GM18519 (cell line): ENCODE measurements at regions not wholly inside any gene's neighbourhood (a gene's known extent, or its start where the extent isn't known, plus 50 kb on each side); places are given as distances from the start of the nearest gene placed in this dataset.

Experiments used
- ATAC-seq: cut with Tn5 transposase; IDR thresholded peaks from one replicate; pipeline ENCODE4 v1.9.1; 2021; ENCODE audit warnings: mild to moderate bottlenecking, moderate library complexity; ENCODE audit not compliant: unreplicated experiment, low FRiP score

DNA sequence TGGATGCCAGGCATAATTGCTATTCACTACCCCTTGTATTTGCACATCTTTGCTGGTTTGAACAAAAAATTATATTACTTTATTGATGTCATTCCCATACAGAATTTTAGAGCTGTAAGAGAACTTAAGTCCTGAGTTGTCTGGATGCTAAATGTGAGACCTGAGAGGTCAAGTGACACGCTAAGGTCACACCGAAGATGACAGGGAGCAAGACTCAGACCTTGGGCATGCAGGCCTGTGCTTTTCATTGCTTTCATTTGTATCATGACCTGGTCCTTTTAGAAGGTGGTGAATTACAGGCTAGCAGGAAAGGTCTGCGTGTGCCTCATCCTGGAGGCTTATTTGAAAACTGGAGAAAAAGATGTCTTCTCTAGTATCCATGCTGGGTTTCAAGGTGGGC, 312.0 kb upstream of the RASGRP1 start:
- no peak for ATAC-seq

DNA sequence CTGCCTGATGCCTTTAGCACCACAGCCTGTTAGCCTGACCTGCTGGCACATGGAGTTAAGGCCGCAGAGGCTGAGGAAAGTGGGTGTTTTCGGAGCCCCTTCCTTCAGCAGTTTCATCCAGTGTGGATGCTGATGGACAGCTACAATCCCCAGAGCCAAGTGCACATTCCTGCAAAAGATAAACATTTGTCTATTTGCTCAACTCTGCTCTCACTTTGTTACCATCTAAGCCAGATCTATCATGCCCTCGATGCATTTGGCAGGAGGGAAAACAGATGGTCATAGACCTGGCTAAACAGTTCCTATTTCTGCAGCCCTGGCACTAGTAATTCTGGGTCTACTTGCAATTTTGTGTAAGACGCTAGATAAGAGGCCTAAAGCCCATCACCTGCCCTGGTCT, 312.9 kb upstream of the RASGRP1 start:
- ATAC-seq: no peak

DNA sequence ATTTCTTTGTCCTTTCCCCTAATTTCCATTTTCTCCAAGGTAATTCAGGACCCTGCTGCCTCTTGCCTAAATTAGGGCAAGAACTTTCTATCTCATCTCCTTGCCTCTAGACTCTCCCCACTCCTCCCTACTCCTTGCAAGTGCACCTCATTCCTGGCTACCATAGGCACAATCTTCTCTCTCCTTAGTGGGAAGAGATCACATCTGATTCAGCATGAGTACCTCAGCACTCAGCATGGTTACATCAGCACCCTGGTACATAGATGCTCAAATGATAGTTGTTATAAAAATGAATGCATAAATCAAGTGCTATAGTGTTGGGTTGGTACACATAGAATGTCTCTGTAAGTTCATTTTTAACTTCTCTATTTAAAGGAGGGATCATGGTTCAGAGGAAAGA, 313.4 kb upstream of the RASGRP1 start:
- no peak for ATAC-seq

DNA sequence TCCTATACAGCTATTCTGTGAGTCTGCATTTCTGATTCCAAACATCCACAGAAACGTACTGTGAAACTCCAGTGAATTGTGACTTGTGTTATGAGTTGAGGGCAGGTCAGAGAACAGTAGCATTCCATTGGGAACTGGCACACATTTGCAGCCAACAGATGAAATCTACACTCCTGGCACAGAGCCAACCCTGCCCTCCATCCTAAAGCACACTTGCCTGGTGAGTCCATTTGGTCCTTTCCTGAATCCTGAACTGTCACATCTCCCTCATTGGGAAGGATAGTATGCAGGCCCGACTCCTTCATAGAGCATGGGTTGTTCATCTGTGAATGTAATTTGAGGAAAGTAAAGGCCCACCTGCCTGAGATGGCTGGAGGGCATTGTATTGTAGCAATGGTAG, 314.3 kb upstream of the RASGRP1 start:
- ATAC-seq: no peak

DNA sequence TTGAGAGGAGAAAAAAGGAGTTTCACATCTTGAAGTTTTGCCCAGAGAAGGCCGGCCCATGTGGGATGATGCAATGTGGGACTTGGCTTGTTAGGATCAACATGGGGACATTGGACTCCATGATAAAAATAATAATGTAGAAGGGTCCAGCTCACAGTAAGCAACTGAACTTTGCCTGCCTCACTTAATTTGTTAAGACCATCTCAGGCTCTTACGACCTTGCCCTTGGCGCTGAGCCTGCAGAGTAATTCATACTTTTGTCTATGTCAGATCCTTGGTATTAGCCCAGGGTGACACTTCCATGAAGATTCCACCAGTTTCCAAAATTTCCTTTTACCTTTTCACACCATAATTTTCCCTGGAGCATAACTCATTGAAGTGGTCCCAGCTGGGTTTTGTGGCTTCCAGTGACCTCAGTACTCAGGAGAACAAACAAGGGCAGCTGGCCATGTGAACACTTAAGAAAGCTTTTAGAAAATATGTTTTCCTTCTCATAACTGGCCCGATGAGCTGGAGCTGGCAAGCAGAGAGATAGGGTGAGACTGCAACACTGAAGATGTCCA, 315.4 kb upstream of the RASGRP1 start:
- ATAC-seq: no peak

DNA sequence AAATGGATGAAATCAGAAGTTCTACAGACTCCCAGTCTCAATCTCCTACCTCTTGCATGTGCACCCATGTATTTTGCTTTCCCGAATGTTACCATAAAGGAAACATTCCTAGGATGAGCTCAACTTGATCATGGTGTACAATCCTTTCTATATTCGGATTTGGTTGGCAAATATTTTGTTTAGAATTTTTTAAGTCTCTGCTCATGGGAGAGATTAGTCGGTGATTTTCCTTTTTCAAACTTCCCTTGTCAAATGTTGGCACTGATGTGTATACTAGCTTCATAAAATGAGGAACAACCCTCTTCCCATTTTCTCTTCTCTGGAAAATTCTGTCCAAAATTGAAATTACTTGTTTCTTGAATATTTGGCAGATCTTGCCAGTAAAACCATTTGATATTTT, 317.6 kb upstream of the RASGRP1 start:
- no peak for ATAC-seq

DNA sequence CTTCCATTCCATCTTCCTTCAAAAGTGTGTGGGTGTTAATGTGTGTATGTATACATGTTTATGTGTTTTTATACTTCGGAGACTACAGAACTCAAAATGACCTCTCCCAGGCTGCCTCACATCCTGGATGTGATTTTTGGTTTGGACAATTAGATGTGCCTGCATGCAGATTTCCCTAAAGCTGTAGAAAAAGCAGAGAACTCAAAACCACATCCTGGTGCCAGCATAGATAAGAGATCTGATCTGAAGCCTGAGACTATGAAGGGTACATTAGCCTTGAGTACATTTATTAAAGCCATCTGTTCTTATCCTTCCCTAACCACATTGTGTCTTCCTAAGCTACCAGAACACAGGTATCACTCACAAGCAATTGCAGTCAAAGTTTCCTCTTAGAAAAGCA, 319.4 kb upstream of the RASGRP1 start:
- ATAC-seq: no peak

DNA sequence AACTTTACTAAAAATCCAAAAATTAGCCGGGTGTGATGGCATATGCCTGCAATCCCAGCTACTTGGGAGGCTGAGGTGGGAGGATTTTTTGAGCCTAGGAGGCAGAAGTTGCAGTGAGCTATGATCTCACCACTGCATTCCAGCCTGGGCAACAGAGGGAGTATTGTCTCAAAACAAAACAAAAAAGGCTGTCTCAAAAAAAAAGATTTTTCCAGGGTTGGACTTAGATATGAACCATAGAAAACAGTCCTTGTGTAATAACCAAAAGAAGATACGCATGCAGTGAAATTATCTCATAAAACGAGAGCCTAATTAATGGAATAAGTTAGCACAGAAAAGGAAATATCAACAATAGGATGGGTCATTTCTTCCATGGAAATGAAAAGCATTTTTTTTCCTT, 320.4 kb upstream of the RASGRP1 start:
- ATAC-seq: no peak

DNA sequence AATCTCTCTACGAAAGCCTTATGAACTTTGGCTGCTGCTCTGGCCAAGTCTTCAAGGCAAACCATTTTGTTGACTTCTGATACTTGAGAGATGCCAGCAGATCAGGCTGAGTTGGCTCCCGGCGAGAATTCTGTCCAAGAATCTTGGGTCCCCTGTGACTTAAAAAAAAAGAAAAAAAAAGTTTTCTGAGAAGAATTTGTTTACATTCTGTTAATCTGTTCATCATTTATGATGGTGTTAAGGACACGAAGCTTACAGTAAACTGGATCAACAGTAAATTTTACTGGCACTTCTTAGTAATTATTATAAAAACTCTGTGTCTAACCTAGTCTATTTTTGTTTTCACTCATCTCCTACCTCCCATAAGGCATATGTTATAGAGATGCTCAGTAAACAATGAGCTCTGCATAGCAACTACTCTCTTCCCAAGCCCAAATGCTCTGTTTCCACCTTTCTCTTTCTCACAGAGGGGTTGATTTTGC, 320.9 kb upstream of the RASGRP1 start:
- ATAC-seq: no peak

DNA sequence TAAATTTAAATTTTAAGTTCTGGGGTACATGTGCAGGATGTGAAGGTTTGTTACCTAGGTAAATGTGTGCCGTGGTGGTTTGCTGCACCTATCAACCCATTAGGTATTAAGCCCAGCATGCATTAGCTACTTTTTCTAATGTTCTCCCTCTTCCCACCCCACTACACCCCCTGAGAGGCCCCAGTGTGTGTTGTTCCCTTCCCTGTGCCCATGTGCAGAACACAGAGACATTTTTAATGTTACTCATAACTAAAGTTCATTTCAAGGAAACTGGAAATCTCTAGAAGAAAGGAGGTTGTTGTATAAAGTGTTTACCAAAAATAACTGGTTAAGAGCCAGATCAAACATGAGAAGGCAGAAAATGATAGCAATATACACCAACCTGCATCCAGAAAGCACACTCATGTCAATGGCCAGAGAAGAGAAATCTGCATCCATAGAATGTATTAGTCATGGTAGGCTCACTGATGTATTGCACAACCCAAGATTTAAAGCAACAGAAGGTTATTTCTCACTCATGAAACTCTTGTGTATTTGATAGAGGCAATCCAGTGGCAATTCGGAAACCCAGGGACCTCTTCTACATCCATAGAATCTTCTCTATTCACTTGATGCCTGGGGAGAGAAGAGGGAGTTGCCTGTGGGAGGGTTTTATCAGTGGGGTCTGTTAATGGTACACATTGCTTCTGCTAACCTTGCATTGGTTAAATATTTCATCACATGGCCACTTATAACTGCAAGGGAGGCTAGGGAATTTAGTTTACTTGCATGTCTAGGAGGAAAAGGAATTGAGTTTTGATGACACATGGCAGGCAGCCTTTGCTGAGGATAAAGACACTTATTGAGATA, 321.9 kb upstream of the RASGRP1 start:
- no peak for ATAC-seq

DNA sequence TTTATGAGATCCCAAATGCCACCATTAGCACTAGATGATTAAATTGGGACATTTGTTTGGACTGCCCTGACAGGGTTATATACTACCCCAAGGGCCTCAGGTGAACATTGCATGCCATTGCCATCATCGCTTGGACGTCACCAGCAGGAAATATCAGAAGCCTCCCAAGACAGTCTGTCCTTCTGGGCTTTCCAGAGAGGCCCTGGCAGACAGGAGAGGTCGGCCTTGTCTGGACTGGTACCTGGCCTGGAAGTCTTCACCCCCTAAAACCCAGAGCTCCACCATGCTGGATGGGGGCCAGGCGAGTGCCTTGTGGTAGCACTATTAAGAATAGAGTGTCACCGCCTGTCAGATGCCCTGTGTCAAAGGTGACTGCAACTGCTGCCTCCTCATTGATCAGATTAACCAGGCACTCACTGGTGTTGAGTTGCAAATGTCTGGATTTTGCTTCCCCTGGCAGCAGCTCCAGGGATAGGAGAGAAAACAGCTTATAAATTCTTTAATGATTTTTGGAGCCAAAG, 324.1 kb upstream of the RASGRP1 start:
- no peak for ATAC-seq

DNA sequence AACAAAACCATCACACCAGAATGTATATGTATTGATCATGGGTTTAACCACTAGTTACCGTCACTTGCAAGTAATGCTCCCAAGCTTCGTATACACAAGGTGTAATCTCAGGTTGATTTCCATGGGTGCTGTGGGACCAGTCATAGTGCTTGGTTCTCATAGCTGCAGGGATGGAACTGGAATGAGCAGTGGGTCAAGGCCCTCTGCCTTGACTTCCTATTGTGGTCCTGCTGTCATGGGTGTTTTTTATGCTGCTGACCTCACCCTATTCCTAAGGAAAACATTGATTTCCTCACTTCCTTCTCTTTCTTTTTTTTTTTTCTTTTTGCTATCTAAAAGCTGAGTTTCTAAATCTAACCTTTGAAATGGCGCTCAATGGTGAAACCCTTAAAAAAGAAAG, 325.6 kb upstream of the RASGRP1 start:
- no peak for ATAC-seq

DNA sequence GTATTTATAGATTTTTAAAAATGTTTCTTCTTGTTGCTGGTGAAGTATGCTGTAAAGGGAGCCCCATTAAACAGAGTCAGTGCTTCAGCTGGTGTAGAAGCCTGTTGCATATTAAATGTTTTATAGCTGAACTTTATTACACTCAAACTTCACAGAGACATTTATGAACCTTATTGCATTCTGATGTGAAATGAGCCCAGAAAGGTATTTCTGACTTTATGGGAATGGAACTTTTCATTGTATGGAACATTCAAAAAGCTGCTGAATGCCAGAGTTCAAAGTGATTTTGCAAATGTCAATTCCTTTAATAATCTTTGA, 329.3 kb upstream of the RASGRP1 start:
- no peak for ATAC-seq

DNA sequence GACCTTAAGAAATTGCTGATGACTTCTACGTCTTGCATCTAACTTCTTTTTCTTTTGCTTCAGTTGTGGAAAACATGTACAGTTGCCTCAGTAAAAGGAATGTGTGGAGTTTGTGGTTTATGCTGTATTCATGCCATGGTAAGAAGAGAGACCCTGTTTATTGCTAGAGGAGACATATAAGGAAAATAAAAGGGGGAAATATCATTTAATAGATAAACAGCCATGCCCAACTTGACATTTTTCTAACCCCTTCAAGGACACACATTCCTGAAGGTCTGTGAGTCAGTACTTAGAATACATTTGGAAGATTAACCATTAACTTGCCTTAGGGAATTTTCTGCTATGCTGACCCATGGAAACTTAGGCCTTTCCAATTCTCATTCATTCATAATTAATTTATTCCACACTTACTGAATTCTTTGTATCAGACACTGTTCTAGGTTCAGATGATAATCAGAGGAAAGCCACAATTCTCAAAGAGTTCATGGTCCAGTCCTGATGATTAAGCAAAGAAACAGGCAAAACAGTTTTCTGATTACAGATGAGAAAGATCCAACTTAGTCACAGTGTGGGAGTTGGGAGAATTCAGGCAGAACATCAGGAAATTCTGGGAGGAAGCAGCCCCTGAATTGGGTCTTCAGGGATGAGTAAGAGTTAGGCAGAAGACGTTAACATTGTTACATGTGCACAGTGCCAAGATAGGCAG, 329.8 kb upstream of the RASGRP1 start:
- no peak for ATAC-seq

DNA sequence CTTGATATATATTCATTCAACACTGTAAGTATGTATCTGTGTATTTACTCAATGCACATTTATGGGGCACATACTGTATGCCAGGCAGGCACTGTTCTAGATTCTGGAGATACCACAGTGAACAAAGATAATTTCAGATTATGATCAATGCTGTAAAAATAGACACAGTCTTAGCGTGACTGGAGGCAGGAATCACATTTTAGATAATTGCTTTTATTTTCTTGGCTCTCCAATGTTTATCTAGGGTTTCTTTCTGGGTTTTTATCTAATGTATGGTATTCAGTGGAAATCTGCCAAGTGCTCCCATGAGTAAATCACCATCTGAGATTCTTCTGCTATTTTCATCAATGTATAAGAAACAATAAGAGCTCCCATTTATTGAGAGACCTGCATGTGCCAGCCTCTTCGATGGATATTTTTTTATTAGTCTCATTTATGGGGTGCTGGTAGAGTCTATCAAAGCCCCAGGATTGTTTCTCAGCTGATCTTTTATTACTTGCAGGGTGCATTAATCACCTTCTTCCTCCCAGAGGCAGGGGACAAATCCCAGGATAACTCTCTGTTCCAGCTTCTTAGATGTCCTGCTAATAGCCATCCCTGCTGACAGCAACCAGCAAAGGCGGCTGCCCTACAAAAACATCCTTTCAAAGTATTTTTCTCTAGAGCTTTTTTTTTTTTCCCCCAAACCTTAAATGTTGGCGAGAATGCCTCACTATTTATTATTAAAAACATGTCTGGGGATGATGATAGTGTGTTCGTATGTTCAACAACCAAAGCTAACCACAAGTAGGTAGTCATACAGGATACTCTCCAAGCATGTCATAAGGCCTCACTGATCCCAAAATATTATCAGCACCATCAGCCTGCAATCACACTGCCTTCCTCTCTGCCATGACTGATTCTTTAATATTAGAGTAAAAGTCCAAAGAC, 331.0 kb upstream of the RASGRP1 start:
- no peak for ATAC-seq

DNA sequence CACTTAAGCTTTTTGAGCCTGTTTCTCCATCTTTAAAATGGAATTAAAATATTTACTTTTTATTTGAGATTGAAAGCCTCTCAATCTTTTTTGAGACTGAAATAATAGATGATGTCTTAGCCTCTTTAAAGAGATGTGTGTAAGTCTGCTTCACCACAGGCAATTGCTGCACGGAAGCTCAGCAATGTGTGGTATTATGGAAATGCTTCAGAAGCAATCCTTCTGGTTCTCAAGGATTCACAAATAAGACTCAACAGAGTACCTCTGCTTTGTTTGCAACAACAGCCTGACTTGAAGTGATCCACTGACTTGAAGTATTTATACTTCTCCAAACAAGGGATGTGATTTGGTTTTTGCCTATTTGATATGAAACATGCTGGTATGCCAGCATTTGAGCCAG, 332.0 kb upstream of the RASGRP1 start:
- no peak for ATAC-seq

DNA sequence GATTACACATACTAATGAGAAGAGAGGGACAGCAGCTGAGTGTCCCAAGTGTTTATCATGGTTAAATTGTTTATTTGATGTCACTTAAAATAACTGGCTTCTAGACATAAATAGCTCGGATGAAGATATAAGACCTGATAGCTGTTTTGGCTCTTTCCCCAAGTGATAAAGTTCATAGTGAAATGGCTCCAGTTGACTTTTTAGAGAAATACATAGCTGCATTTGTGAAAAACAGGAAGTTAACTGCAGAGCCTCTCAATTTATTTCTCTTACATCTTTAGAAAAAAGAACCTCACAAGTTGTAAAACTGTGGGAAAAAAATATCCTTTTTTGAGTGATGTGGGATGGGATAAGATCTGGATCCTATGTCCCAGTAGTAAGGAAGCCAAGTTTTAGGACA, 332.9 kb upstream of the RASGRP1 start:
- no peak for ATAC-seq

DNA sequence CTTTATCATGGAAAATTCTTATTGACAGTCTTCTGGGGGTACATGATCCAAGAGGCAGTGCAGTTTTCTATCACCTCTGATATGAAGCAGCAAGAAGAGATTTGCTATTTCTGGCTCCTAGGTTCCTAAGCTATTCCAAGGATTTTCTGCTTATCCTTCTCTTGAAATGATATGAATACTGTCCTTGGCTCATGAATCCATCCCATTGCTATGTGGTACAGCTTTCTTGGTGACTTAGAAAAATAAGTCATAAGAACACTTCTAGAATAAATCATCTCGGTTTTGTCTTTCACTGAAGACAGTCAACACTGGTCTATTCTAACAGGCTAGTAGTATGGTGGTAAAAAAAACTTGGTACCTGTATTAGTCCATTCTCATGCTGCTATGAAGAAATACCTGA, 333.6 kb upstream of the RASGRP1 start:
- ATAC-seq: no peak

DNA sequence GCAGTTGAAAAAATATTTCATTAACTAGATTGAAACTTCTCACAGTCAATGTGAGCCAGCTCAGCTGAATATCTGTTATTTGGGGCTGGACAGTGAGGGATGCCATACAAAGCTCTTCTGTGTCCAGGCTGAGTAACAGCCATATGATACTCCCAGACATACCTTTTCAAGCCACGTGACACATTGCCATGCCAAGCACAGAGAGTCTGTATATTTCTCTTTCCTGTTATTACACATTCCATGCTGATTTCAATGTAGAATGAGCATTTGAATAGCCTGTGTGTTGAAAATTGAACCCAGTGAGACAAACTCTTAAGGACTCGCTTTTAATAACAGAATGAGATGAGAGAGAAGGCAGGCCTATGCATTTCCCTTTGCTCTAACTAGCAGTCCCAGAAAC, 334.7 kb upstream of the RASGRP1 start:
- no peak for ATAC-seq

DNA sequence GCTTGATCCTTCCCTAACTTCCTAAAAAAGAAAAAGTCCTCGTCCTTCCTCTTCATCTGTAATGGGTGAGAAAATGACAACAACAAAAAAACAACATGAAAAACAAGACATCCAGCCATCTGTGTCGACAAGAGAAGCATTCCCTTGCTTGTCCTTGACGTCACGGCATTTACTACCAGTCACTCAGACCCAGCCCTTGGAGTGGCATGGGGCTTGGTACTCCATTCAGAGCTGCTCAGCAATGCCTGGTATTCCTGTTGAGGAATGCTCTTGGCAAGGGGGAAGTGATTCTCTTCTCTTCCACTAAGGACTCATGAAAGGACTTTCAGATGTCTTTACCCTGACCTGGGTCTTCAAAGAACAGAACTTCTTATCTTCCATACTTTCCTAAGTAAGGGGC, 339.7 kb upstream of the RASGRP1 start:
- ATAC-seq: no peak

DNA sequence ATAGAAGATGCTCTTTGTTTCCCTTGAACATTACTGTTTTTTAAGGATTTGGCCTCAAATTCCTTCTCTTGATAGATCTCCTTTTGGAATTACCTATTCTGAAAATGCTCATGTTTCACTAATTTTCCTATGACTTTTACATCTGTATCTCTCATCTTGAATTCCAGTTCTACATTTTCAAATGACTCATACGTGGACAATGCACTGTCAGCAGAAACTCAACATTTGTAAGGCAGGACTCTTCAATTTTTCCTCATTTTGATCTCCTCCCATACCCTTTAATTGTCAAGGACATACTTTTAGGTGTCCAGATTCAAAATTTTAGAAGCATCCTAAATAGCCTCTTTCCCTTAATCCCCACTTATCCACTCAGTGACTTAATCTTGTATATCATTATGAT, 341.0 kb upstream of the RASGRP1 start:
- no peak for ATAC-seq
